Erythroblast (primary cell): ENCODE measurements at regions not wholly inside any gene's neighbourhood (a gene's known extent, or its start where the extent isn't known, plus 50 kb on each side); places are given as distances from the start of the nearest gene placed in this dataset.

Experiments
- GATA1 ChIP-seq: IDR thresholded peaks from 2 replicates; pipeline ENCODE4 v1.6.1; 2011; ENCODE audit warnings: low read depth, mild to moderate bottlenecking, control low read depth, low read length, moderate library complexity
- POLR2A ChIP-seq: IDR thresholded peaks from 2 replicates; pipeline ENCODE4 v1.6.1; 2011; ENCODE audit warnings: mild to moderate bottlenecking, low read length

- TF ChIP-seq POLR2A (no peak), GATA1 (no peak)
Observed at GRCh38 chr6:23656255-23657194, 469.5 kb upstream of the NRSN1 start.
